ENCODE measurements at regions not wholly inside any gene's neighbourhood (a gene's known extent, or its start where the extent isn't known, plus 50 kb on each side); places are given as distances from the start of the nearest gene placed in this dataset.

DNA sequence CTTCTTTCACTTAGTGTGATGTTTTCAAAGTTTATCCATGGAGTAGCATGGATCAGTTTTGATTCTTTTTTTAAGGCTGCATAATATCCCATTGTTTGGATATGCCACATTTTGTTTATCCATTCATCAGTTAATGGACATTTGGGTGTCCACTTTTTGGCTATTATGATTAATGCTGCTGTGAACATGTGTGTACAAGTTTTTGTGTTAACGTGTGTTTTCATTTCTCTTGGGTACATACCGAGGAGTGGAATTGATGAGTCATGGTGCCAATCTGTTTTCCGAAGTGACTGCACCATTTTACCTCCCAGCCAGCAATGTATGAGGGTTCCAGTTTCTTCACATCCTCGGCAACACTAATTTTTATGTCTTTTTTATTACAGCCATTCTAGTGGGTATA lies 78.4 kb upstream of the CCDC28A start:
- no peak for DNase-seq (ENCODE audit: low spot score)

DNA sequence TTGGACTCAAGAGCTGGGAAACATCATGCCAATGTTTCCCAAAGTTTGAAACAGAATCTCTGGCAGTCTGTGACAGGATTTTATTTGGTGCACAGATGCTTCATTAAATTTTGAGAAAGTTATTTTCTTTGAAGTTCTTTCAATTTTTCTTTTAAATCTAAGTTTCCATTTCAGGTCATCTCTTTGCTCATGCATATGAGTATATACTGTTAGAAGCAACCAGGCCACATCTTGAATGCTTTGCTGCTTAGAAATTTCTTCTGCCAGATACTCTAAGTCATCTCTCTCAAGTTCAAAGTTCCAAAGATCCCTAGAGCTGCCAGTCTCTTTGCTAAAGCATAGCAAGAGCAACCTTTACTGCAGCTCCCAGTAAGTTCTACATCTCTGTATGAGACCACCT lies 59.1 kb upstream of the CCDC28A start:
- DNase-seq (ENCODE audit: low spot score): no peak

GRCh38 chr6:138716013-138716412 lies 57.6 kb upstream of the CCDC28A start:
- no peak for DNase-seq (ENCODE audit: low spot score)

GRCh38 chr6:138716971-138717665 lies 56.5 kb upstream of the CCDC28A start:
- DNase-seq (ENCODE audit: low spot score): no peak

GRCh38 chr6:138719011-138719635 lies 54.4 kb upstream of the CCDC28A start:
- no peak for DNase-seq (ENCODE audit: low spot score)

- DNase-seq (ENCODE audit: low spot score): no peak
Measured at GRCh38 chr6:138719744-138720143, 53.8 kb upstream of the CCDC28A start.

DNA sequence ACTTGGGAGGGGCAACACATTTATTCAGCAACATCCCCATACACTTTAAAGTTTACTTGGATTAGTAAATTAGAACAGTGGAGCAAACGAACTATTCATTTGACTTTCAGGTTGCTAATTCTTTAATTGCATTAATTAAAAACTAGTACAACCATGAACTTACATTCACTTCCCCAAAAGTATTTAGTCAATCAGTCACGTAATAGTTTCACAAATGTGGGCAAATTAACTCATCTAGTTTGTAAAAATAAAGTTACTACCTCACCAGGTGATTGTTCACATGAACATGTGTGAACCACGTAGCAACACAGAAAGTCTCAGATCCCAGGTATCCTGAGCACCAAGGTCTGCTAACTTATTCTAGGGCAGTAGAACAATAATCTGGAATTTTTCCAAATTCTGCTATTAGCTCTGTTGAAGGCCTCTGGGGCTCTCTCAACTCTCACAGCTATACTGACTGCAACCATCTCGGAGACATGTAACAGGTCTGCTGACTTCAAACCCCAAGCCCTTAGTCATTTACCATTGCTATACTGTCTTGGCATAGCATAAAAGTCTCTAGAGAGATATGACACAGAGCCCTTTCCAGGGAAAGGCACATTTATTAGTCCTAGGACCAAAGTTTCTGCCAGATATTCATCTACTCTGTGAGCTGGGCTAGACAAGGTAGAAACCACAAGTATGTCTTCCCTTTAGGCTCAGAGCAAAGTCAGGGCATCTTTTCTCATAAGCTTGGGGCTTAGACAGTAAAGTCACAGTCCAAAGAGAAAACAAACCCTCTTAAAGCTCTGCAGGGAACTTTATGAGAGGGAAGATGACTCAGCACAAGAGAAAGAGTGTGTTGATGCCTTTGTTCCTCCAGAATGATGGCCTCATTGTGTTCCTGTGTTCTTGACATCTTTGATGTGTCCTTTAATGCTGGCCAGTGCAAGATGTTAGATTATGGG lies 50.9 kb upstream of the CCDC28A start:
- peak; percentile 24 for DNase-seq (ENCODE audit: low spot score)

All from kidney tubule cell (primary cell).